GM21723 (cell line): ENCODE measurements at regions not wholly inside any gene's neighbourhood (a gene's known extent, or its start where the extent isn't known, plus 50 kb on each side); places are given as distances from the start of the nearest gene placed in this dataset.
"Not testable (repeated sequence)": the region's sequence is repeated elsewhere in the genome, so short reads cannot be mapped to it uniquely, and the experiment has no call there.

Experiments
- ATAC-seq: cut with Tn5 transposase; IDR thresholded peaks from one replicate; pipeline ENCODE4 v1.9.1; 2021; ENCODE audit warnings: mild to moderate bottlenecking, moderate library complexity; ENCODE audit not compliant: unreplicated experiment

GRCh38 chr13:59437544-59438301, 726.0 kb downstream of the DIAPH3 start:
- no peak for ATAC-seq

- no peak for ATAC-seq
Observed at GRCh38 chr13:59439776-59440428, 723.8 kb downstream of the DIAPH3 start.

GRCh38 chr13:59441068-59441467, 722.7 kb downstream of the DIAPH3 start:
- not testable (repeated sequence) for ATAC-seq

- no peak for ATAC-seq
Observed at GRCh38 chr13:59441596-59442280, 722.0 kb downstream of the DIAPH3 start.

- no peak for ATAC-seq
Observed at GRCh38 chr13:59442461-59442860, 721.3 kb downstream of the DIAPH3 start.

- no peak for ATAC-seq
Observed at GRCh38 chr13:59442944-59443486, 720.7 kb downstream of the DIAPH3 start.

GRCh38 chr13:59444210-59444857, 719.4 kb downstream of the DIAPH3 start:
- ATAC-seq = no peak

GRCh38 chr13:59445812-59446211, 717.9 kb downstream of the DIAPH3 start:
- ATAC-seq = no peak

- no peak for ATAC-seq
Observed at GRCh38 chr13:59446391-59446790, 717.3 kb downstream of the DIAPH3 start.

GRCh38 chr13:59447031-59447430, 716.7 kb downstream of the DIAPH3 start:
- ATAC-seq = no peak

- ATAC-seq = no peak
Observed at GRCh38 chr13:59447846-59448620, 715.7 kb downstream of the DIAPH3 start.

- no peak for ATAC-seq
Observed at GRCh38 chr13:59449750-59450149, 714.0 kb downstream of the DIAPH3 start.

- ATAC-seq = no peak
Observed at GRCh38 chr13:59450229-59450628, 713.5 kb downstream of the DIAPH3 start.

- ATAC-seq = no peak
Observed at GRCh38 chr13:59451236-59451635, 712.5 kb downstream of the DIAPH3 start.

GRCh38 chr13:59452189-59452890, 711.4 kb downstream of the DIAPH3 start:
- ATAC-seq = no peak

GRCh38 chr13:59458908-59459579, 704.7 kb downstream of the DIAPH3 start:
- ATAC-seq = no peak

- no peak for ATAC-seq
Observed at GRCh38 chr13:59459972-59460371, 703.8 kb downstream of the DIAPH3 start.

GRCh38 chr13:59461411-59461810, 702.3 kb downstream of the DIAPH3 start:
- ATAC-seq = no peak

- no peak for ATAC-seq
Observed at GRCh38 chr13:59463023-59463422, 700.7 kb downstream of the DIAPH3 start.
